ENCODE measurements at regions not wholly inside any gene's neighbourhood (a gene's known extent, or its start where the extent isn't known, plus 50 kb on each side); places are given as distances from the start of the nearest gene placed in this dataset.
"Not testable (repeated sequence)": the region's sequence is repeated elsewhere in the genome, so short reads cannot be mapped to it uniquely, and the experiment has no call there.

DNA sequence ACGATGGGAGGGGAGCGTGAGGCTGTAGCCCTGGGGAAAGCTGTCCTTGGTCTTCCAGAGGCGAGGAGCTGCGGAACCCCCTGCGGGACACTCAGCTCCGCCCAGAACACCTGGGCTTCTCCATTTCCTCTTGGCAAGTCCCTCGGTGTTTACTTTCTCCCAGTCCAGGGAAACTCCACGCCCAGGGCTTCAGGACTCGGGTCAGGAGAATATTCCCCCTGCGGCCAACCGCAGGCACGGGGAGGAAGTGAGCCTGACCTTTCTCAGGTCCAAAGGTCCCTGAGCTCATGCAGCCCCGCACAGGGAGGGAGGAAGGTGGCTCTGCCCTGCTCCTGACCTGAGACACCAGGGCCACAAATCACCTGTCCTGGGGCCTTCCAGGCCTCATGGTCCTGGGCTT, 5435.9 kb upstream of the TPTE start:
- H3K27ac ChIP-seq; H3K27me3 ChIP-seq (ENCODE audit: insufficient read depth, low read depth, severe bottlenecking); H3K9me3 ChIP-seq (ENCODE audit: severe bottlenecking); DNase-seq; H3K36me3 ChIP-seq; H3K4me3 ChIP-seq (ENCODE audit: low read depth, low read length): not testable (repeated sequence)

DNA sequence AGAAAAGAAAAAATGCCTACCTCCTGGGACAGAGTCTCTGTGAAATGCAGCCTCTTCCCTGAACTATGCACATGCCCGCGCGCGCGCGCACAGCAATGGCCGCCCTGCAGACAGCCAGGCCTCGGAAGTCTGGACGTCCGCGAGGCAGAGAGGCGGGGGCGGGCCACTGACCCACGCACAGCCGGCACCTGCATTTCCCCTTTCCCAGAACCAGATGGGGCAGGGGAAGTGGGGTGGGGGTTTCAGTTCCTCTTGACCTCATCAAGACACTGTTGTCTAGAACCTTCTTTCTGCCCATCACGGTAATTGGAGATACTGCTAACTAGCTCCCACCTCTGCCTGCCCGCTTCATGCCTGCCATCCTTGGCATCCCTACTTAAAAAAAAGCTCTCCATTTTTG, 5435.0 kb upstream of the TPTE start:
- H3K9me3 ChIP-seq (ENCODE audit: severe bottlenecking); H3K27me3 ChIP-seq (ENCODE audit: insufficient read depth, low read depth, severe bottlenecking); DNase-seq; H3K27ac ChIP-seq; H3K36me3 ChIP-seq; H3K4me3 ChIP-seq (ENCODE audit: low read depth, low read length): not testable (repeated sequence)

DNA sequence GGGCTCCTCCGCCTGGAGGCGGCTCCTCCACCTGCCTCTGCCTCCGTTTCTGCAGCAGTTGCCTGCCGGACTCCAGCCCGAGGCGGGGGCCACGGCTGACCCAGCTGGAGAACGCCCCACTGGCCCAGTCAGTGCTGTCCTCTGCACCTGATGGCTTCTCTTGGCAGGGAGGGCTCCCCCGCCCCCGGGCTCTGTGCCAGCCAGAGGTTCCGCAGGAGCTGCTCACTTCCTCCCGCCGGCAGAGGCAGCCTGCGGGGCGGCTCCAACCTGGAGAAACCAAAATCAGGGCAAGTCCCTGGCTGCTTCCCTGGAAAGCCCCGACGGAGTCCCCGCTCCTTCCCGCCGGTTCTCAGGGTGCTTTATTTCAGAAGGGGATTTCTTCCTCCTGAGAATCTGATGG, 5432.6 kb upstream of the TPTE start:
- H3K27me3 ChIP-seq (ENCODE audit: insufficient read depth, low read depth, severe bottlenecking); H3K36me3 ChIP-seq; DNase-seq; H3K9me3 ChIP-seq (ENCODE audit: severe bottlenecking); H3K4me3 ChIP-seq (ENCODE audit: low read depth, low read length); H3K27ac ChIP-seq: not testable (repeated sequence)

DNA sequence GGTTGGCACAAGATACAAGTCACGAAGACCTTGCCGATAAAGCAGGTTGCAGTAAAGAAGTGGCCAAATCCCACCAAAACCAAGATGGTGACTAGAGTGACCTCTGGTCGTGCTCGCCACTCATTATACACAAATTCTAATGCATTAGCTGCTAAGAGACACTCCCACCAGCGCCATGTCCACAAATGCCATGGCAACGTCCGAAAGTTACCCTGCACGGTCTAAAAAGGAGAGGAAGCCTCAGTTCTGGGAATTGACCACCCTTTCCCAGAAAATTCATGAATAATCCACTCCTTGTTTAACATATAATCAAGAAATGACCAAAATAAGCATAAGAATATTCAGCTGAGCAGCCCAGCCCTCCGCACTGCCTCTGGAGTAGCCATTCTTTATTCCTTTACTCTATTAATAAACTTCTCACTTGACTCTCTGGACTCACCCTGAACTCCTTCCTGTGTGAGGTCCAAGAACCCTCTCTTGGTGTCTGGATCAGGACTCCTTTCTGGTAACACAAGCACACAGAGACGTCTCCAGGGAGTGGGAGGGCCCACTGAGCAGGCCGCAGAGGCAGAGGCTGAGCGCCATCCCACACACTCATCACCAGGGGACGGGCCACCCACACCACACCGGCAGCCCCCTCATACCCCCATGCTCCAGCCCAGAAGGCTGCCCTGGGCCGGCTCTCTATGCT, 5431.8 kb upstream of the TPTE start:
- H3K9me3 ChIP-seq (ENCODE audit: severe bottlenecking); DNase-seq; H3K27me3 ChIP-seq (ENCODE audit: insufficient read depth, low read depth, severe bottlenecking); H3K36me3 ChIP-seq; H3K4me3 ChIP-seq (ENCODE audit: low read depth, low read length); H3K27ac ChIP-seq: not testable (repeated sequence)

DNA sequence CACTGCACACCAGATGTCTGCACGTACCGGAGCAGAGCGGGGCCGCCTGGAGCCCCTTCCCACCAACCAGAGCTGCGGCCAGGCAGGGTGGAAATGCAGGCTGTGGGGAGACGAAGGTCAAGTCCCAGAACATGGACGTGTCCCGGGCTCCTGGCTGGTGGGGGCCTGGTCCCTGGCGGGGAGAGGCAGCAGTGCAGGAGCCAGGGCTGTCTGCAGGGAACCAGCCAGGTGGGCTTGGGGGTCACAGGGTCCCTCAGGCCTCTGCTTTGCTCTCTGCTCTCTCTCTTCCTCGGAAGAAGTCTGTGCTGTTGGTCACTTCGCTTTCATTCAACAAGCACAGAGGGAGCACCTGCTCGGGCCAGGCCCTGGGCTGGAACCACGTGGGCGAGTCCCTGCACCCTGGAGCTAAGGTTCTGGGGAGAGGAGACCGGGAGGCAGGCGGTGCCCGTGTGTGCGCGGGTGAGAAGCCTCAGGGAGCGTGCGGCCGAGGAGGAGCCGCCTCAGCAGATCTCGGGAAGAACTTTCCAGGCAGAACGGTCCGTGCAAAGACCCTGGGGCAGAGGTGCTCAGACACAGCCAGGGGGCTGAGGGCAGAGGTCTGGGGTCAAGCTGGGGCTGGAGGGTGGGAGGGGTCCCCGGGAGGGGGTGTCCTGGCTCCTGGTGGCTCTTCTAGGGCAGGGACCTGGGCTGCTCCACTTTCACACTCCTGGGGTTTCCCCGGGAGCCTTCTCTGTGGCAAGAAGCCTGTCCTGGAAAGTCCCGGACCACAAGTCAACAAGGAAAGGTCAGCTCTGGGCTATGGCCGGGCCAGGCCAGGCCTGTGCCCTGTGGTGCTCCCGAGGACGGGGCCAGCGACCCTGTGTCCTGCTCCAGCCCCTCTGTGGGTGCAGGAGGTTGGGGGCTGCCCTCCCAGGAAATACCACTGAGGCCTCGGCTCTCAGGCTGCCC, 5431.0 kb upstream of the TPTE start:
- not testable (repeated sequence) for H3K27me3 ChIP-seq (ENCODE audit: insufficient read depth, low read depth, severe bottlenecking); H3K4me3 ChIP-seq (ENCODE audit: low read depth, low read length); H3K27ac ChIP-seq; H3K36me3 ChIP-seq; H3K9me3 ChIP-seq (ENCODE audit: severe bottlenecking); DNase-seq

DNA sequence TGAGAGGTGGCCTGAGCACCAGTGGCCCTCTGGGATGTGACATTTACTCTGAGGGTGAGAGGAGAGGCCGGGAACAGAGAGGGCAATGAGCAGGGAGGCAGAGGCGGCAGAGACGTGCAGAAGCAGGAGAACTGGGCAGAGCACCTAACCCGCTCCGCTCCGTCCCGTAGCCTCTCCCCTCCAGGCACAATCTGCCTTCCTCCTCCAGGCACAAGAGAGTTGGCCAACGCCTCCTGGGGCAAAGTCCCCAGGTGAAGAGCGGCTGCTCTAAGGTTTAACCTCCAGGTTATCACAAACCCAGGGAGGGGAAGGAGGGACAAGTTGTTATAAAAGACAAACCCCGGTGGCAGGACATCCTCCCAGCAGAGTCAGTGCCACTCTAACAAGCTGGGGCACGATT, 5430.1 kb upstream of the TPTE start:
- not testable (repeated sequence) for H3K27ac ChIP-seq; H3K4me3 ChIP-seq (ENCODE audit: low read depth, low read length); DNase-seq; H3K9me3 ChIP-seq (ENCODE audit: severe bottlenecking); H3K36me3 ChIP-seq; H3K27me3 ChIP-seq (ENCODE audit: insufficient read depth, low read depth, severe bottlenecking)

DNA sequence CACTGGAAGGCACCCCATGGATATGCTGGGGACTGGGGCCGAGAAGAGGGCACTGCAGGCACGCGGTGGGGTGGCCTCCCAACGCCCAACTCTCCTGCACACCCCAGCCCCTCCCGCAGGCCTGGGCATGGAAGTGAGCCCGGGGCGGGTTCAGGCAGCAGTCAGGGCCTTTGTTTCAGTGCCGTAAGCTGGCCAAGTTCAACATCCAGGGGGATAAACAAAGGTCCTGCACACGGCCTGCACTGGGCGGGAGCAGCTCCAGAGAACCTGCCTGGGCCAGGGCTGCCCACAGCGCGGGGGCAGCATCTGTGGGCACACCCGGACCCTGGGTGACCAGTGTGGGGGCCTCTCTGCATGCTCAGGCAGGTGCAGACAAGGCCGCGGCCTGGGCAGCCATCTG, 5425.8 kb upstream of the TPTE start:
- H3K36me3 ChIP-seq; H3K9me3 ChIP-seq (ENCODE audit: severe bottlenecking); H3K27ac ChIP-seq; H3K27me3 ChIP-seq (ENCODE audit: insufficient read depth, low read depth, severe bottlenecking); DNase-seq; H3K4me3 ChIP-seq (ENCODE audit: low read depth, low read length): not testable (repeated sequence)

DNA sequence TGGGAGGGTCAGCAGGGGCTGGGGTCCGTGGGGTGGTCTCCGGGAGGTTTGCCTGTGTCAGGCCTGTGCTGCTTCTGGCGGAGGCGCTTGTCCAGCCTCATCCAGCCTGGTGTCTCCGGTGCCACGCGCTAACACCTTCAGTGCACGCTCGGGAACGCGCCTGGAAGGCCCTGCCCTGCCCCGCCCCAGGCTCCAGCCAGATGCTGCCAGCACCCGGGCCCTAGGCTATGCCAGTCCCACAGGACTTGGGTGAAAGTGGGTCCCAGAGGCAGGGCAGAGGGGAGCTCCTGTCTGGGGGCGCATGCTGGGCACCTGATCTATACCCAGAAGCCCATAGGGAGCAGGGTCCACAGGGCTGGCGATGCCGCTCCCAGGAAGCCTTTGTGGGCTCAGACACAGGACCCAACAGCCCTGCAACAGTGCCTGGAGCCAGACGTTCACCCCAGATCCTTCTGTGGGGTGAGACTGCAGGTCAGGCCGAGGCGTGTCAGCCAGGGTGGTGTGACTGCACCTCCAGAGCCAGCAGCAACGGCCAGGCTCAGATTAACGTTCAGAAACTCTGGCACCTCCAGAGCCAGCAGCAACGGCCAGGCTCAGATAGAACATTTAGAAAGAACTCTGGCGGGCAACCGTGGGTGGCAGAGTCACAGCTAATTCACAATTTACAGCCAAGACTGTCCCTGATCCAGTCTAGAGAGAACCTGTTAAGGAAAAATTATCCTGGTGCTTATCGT, 5423.2 kb upstream of the TPTE start:
- not testable (repeated sequence) for H3K27me3 ChIP-seq (ENCODE audit: insufficient read depth, low read depth, severe bottlenecking); DNase-seq

DNA sequence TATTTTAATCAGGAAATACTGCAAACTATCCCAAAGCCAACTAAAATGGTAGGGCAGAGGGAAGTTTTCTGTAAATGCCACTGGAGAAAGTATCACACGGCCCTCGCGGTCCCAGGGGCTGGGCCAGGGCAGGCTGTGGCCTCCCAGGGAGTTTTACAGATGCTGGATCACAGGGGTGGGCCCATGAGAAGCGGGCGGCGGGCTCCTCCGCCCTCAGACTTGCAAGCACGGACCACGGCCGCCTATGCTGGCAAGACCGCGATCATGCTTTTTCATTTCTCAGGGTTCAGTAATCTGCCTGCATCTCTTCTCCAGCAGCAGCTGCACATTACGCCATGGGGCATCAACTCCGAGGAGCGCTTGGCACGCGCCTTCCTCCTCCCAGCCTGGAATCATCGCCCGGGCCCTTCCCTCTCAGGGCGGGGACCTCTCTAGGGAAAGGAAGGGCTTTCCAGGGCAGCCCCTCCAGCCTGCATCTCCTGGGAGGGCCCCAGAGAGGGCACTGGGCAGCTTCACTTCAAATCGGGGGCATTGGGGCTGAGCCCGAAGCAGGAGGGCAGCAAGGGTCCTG, 5420.7 kb upstream of the TPTE start:
- H3K27ac ChIP-seq; DNase-seq; H3K36me3 ChIP-seq; H3K9me3 ChIP-seq (ENCODE audit: severe bottlenecking); H3K4me3 ChIP-seq (ENCODE audit: low read depth, low read length); H3K27me3 ChIP-seq (ENCODE audit: insufficient read depth, low read depth, severe bottlenecking): not testable (repeated sequence)

More for the DNA sequence above, 5423.2 kb upstream of the TPTE start:
- not testable (repeated sequence) for H3K9me3 ChIP-seq (ENCODE audit: severe bottlenecking); H3K4me3 ChIP-seq (ENCODE audit: low read depth, low read length); H3K36me3 ChIP-seq; H3K27ac ChIP-seq

DNA sequence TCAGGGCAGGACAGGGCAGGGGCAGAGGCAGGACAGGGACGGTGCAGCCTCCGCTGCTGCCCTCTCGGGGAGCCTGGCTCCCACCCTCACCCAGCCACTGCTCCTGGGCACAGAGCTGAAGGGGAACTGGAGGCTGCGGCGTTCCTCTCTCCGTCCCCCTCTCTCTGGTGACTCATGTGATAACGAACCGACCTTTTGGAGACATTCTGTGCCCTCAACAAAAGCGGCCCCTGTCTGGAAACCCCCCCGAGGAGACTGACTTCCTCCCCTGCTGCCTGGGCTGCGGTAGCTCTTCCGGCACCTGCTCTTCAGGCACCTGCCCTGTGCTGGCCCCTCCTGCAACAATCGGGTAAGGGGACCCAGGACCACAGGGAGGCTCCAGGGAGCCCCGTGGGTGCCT, 5419.6 kb upstream of the TPTE start:
- H3K36me3 ChIP-seq; H3K9me3 ChIP-seq (ENCODE audit: severe bottlenecking); H3K4me3 ChIP-seq (ENCODE audit: low read depth, low read length); H3K27ac ChIP-seq; DNase-seq; H3K27me3 ChIP-seq (ENCODE audit: insufficient read depth, low read depth, severe bottlenecking): not testable (repeated sequence)

DNA sequence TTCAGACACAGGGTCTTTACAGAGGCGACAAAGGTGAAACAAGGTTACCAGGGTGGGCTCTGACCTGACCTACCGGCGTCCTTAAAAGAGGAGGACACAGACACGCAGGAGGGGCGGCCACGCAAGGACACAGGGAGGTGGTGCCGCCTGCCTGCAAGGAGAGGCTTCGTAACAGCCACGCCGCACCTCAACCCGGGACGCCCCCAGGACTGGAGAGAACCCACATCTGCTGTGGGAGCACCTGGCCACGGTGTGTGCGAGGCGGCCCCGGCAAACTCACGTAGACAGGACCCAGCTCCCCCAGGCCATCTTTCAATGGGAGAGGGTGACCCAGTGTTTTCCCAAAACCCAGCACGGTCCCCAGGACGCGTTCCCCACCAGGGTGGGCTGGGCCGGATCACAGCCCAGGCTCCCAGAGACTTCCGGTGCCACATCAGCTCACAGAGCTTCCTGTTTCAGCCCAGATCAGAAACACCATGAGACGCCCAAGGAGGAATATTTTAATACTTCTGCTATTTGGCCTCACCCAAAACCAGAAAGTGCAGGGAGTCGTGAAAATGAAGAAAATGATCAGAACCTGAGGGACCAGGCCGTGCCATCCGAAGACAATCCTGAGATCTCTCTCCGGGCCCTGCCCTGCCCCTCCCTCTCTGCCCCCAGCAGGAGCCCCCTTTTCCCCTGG, 5417.4 kb upstream of the TPTE start:
- H3K9me3 ChIP-seq (ENCODE audit: severe bottlenecking); H3K27me3 ChIP-seq (ENCODE audit: insufficient read depth, low read depth, severe bottlenecking); H3K36me3 ChIP-seq; H3K4me3 ChIP-seq (ENCODE audit: low read depth, low read length); H3K27ac ChIP-seq; DNase-seq: not testable (repeated sequence)

DNA sequence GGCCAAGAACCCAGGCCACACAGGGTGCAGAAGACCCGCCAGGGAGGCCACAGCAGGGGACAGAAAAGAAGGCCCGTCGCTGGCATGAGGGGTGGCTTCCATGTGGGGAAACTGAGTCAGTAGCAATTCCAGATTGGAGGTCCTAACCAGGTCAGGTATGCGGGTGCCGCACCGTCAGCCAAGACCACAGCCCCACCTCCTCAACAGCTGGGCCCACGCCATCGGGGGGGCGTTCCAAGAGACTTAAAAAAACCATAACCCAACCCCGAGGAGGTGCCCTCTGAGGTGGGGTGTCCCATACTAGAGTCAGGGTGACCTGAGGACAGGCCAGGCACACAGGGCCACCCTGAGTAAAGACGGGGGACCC, 5416.8 kb upstream of the TPTE start:
- not testable (repeated sequence) for H3K36me3 ChIP-seq; H3K27ac ChIP-seq; DNase-seq; H3K4me3 ChIP-seq (ENCODE audit: low read depth, low read length); H3K9me3 ChIP-seq (ENCODE audit: severe bottlenecking); H3K27me3 ChIP-seq (ENCODE audit: insufficient read depth, low read depth, severe bottlenecking)

DNA sequence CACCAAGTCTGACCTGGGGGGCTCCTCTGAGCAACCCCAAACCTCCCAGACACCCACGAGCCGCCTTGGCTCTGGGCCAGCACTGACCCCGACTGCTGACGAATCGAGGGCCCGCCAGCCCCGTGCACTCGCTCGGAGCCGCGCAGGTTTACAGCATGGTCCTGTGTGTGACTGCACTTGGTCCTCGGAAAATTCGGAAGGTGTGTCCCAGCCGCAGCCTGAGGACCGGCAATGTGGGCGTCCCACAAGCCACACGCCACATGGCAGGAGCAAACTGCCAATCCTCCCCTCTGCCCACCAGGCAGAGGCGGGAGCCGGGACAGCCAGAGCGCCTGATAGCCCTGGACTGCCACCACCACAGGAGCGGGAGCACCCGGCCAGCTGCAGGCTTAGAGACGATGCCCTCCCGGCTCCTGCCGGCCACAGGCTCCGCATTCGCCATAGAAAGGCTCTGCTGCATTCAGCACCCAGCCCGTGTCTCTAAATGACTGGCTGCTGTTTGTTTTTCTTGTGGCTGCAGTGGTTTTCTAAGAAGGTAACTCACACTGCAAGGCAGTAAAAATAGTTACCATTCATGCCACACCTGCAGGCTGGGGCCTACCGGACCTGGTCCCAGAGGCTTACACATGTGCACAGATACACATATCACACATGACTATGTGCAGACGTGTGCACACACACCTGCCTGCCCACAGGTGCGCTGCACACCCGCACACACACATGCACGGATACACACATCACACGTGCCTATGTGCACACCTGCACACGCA, 5415.3 kb upstream of the TPTE start:
- H3K27me3 ChIP-seq (ENCODE audit: insufficient read depth, low read depth, severe bottlenecking); H3K9me3 ChIP-seq (ENCODE audit: severe bottlenecking); H3K27ac ChIP-seq; H3K4me3 ChIP-seq (ENCODE audit: low read depth, low read length); DNase-seq; H3K36me3 ChIP-seq: not testable (repeated sequence)
